GM19025 (cell line): ENCODE measurements at regions not wholly inside any gene's neighbourhood (a gene's known extent, or its start where the extent isn't known, plus 50 kb on each side); places are given as distances from the start of the nearest gene placed in this dataset.
"Not testable (repeated sequence)": the region's sequence is repeated elsewhere in the genome, so short reads cannot be mapped to it uniquely, and the experiment has no call there.

ENCODE experiments used
- ATAC-seq: cut with Tn5 transposase; IDR thresholded peaks from one replicate; pipeline ENCODE4 v1.9.1; 2021; ENCODE audit warnings: mild to moderate bottlenecking, low read depth, moderate library complexity; ENCODE audit not compliant: unreplicated experiment

GRCh38 chr3:25166016-25166415 lies 262.0 kb upstream of the RARB start:
- ATAC-seq, result no peak

GRCh38 chr3:25169151-25169550 lies 258.9 kb upstream of the RARB start:
- ATAC-seq, result no peak

GRCh38 chr3:25170021-25170420 lies 258.0 kb upstream of the RARB start:
- ATAC-seq, result no peak

- no peak for ATAC-seq
Measured at GRCh38 chr3:25171118-25171807, 256.8 kb upstream of the RARB start.

- no peak for ATAC-seq
Measured at GRCh38 chr3:25171897-25172296, 256.2 kb upstream of the RARB start.

GRCh38 chr3:25173606-25174005 lies 254.5 kb upstream of the RARB start:
- no peak for ATAC-seq

GRCh38 chr3:25174251-25174650 lies 253.8 kb upstream of the RARB start:
- ATAC-seq, result no peak

GRCh38 chr3:25177041-25177440 lies 251.0 kb upstream of the RARB start:
- ATAC-seq, result no peak

- ATAC-seq, result no peak
Measured at GRCh38 chr3:25178672-25179071, 249.4 kb upstream of the RARB start.

GRCh38 chr3:25181096-25181495 lies 247.0 kb upstream of the RARB start:
- ATAC-seq, result no peak

- ATAC-seq, result no peak
Measured at GRCh38 chr3:25182794-25183193, 245.3 kb upstream of the RARB start.

- no peak for ATAC-seq
Measured at GRCh38 chr3:25184641-25185250, 243.3 kb upstream of the RARB start.

GRCh38 chr3:25191673-25192072 lies 236.4 kb upstream of the RARB start:
- no peak for ATAC-seq

- not testable (repeated sequence) for ATAC-seq
Measured at GRCh38 chr3:25199567-25199966, 228.5 kb upstream of the RARB start.

- ATAC-seq, result no peak
Measured at GRCh38 chr3:25212736-25213135, 215.3 kb upstream of the RARB start.

GRCh38 chr3:25214034-25214433 lies 214.0 kb upstream of the RARB start:
- ATAC-seq, result no peak

GRCh38 chr3:25218362-25218761 lies 209.7 kb upstream of the RARB start:
- no peak for ATAC-seq

- no peak for ATAC-seq
Measured at GRCh38 chr3:25226747-25227146, 201.3 kb upstream of the RARB start.

- no peak for ATAC-seq
Measured at GRCh38 chr3:25229586-25229985, 198.5 kb upstream of the RARB start.

GRCh38 chr3:25235031-25235430 lies 193.0 kb upstream of the RARB start:
- ATAC-seq, result no peak

GRCh38 chr3:25235466-25235865 lies 192.6 kb upstream of the RARB start:
- ATAC-seq, result no peak

GRCh38 chr3:25237602-25238001 lies 190.5 kb upstream of the RARB start:
- ATAC-seq, result no peak
